GM23338 (cell line): ENCODE measurements at regions not wholly inside any gene's neighbourhood (a gene's known extent, or its start where the extent isn't known, plus 50 kb on each side); places are given as distances from the start of the nearest gene placed in this dataset.
"Not testable (repeated sequence)": the region's sequence is repeated elsewhere in the genome, so short reads cannot be mapped to it uniquely, and the experiment has no call there.

ENCODE experiments used
- CREB1 ChIP-seq: fragments of 250-450 bp; sonication (Bioruptor Pico); IDR thresholded peaks from 2 replicates; pipeline ENCODE4 v1.5.0; 2020; ENCODE audit warnings: low read depth, mild to moderate bottlenecking, moderate library complexity
- EZH2 ChIP-seq: fragments of 200-600 bp; sonication (generic); IDR thresholded peaks from one replicate; pipeline ENCODE4 v1.8.0; 2017; ENCODE audit warnings: antibody characterized with exemption, mild to moderate bottlenecking, low read depth; ENCODE audit not compliant: unreplicated experiment
- JUNB ChIP-seq: IDR thresholded peaks from one replicate; pipeline ENCODE4 v1.6.1; 2016; ENCODE audit warnings: antibody characterized with exemption; ENCODE audit not compliant: unreplicated experiment
- POLR2AphosphoS5 ChIP-seq: IDR thresholded peaks from 2 replicates; pipeline ENCODE4 v1.6.1; 2016; ENCODE audit warnings: antibody characterized with exemption, low read depth
- ZNF331 ChIP-seq: fragments of 250-450 bp; sonication (Bioruptor Pico); IDR thresholded peaks from 2 replicates; pipeline ENCODE4 v1.5.0; 2020; ENCODE audit warnings: low read depth, mild to moderate bottlenecking, moderate library complexity
- TF ChIP-seq, protein P1 (sequence below), 2 experiments: fragments of 200-600 bp in 1 of 2; sonication (generic) in 1 of 2; conservative IDR thresholded peaks; 2 replicates each; pipeline versions ENCODE4 v1.5.1 to v1.6.1; 2016 to 2017; ENCODE audit warnings: antibody characterized with exemption in 2 of 2, low read depth in 2 of 2, mild to moderate bottlenecking in 2 of 2, moderate library complexity in 1 of 2
- TF ChIP-seq, protein P2 (sequence below): IDR thresholded peaks from one replicate; pipeline ENCODE4 v1.6.1; 2018; ENCODE audit warnings: antibody characterized with exemption; ENCODE audit not compliant: unreplicated experiment
- TF ChIP-seq, protein P3 (sequence below): IDR thresholded peaks from 2 replicates; pipeline ENCODE4 v1.6.1; 2016; ENCODE audit warnings: antibody characterized with exemption

DNA sequence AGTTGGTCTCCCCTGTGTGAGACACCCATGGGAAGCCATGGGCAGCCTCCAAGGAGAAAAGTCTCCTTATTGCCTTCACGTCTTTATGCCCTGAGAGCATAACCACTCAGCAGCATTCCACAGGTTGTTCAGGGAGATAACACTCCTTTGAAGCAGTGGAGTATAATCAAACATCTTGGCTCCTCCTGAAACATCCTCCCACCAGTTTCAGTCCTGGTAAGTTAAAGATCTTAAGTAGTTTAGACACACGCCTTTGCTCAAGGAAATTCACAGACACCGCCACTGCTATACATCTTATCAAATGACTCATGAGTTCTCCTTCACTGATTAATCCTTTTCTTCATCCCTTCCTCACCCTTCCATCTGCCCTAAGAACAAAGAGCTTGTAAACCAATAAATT lies 446.5 kb upstream of the RASGRP1 start:
- TF ChIP-seq, protein P1, sequence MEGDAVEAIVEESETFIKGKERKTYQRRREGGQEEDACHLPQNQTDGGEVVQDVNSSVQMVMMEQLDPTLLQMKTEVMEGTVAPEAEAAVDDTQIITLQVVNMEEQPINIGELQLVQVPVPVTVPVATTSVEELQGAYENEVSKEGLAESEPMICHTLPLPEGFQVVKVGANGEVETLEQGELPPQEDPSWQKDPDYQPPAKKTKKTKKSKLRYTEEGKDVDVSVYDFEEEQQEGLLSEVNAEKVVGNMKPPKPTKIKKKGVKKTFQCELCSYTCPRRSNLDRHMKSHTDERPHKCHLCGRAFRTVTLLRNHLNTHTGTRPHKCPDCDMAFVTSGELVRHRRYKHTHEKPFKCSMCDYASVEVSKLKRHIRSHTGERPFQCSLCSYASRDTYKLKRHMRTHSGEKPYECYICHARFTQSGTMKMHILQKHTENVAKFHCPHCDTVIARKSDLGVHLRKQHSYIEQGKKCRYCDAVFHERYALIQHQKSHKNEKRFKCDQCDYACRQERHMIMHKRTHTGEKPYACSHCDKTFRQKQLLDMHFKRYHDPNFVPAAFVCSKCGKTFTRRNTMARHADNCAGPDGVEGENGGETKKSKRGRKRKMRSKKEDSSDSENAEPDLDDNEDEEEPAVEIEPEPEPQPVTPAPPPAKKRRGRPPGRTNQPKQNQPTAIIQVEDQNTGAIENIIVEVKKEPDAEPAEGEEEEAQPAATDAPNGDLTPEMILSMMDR (conservative IDR thresholded peaks at IDR 0.05; ENCODE audit: low read depth in 2 of 2), result not testable (repeated sequence)
- not testable (repeated sequence) for TF ChIP-seq CREB1 (CRISPR knock-in tag); POLR2AphosphoS5; ZNF331 (CRISPR knock-in tag); EZH2; JUNB
- TF ChIP-seq, protein P2, sequence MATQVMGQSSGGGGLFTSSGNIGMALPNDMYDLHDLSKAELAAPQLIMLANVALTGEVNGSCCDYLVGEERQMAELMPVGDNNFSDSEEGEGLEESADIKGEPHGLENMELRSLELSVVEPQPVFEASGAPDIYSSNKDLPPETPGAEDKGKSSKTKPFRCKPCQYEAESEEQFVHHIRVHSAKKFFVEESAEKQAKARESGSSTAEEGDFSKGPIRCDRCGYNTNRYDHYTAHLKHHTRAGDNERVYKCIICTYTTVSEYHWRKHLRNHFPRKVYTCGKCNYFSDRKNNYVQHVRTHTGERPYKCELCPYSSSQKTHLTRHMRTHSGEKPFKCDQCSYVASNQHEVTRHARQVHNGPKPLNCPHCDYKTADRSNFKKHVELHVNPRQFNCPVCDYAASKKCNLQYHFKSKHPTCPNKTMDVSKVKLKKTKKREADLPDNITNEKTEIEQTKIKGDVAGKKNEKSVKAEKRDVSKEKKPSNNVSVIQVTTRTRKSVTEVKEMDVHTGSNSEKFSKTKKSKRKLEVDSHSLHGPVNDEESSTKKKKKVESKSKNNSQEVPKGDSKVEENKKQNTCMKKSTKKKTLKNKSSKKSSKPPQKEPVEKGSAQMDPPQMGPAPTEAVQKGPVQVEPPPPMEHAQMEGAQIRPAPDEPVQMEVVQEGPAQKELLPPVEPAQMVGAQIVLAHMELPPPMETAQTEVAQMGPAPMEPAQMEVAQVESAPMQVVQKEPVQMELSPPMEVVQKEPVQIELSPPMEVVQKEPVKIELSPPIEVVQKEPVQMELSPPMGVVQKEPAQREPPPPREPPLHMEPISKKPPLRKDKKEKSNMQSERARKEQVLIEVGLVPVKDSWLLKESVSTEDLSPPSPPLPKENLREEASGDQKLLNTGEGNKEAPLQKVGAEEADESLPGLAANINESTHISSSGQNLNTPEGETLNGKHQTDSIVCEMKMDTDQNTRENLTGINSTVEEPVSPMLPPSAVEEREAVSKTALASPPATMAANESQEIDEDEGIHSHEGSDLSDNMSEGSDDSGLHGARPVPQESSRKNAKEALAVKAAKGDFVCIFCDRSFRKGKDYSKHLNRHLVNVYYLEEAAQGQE, result not testable (repeated sequence)
- TF ChIP-seq, protein P3, sequence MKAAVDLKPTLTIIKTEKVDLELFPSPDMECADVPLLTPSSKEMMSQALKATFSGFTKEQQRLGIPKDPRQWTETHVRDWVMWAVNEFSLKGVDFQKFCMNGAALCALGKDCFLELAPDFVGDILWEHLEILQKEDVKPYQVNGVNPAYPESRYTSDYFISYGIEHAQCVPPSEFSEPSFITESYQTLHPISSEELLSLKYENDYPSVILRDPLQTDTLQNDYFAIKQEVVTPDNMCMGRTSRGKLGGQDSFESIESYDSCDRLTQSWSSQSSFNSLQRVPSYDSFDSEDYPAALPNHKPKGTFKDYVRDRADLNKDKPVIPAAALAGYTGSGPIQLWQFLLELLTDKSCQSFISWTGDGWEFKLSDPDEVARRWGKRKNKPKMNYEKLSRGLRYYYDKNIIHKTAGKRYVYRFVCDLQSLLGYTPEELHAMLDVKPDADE, result not testable (repeated sequence)
